WTC11 (cell line): ENCODE measurements at regions not wholly inside any gene's neighbourhood (a gene's known extent, or its start where the extent isn't known, plus 50 kb on each side); places are given as distances from the start of the nearest gene placed in this dataset.

ENCODE experiments used
- ETV6 ChIP-seq: sonication (generic); formaldehyde crosslinking; IDR thresholded peaks from 2 replicates; pipeline ENCODE4 v1.8.1; 2022; ENCODE audit warnings: mild to moderate bottlenecking, missing genetic modification reagents
- FOXK1 ChIP-seq: sonication (generic); formaldehyde crosslinking; IDR thresholded peaks from 2 replicates; pipeline ENCODE4 v1.8.0; 2022; ENCODE audit warnings: mild to moderate bottlenecking, moderate library complexity, missing genetic modification reagents
- GRHL2 ChIP-seq: fragments of 250-450 bp; sonication (Bioruptor Pico); IDR thresholded peaks from 2 replicates; pipeline ENCODE4 v1.8.0; 2022; ENCODE audit warnings: mild to moderate bottlenecking, moderate library complexity; ENCODE audit not compliant: insufficient replicate concordance, severe bottlenecking
- NFE2L1 ChIP-seq: sonication (generic); formaldehyde crosslinking; IDR thresholded peaks from 2 replicates; pipeline ENCODE4 v1.8.1; 2023; ENCODE audit warnings: missing genetic modification reagents
- NR1H2 ChIP-seq: sonication (generic); formaldehyde crosslinking; IDR thresholded peaks from 2 replicates; pipeline ENCODE4 v1.9.0; 2021; ENCODE audit warnings: mild to moderate bottlenecking, moderate library complexity, missing genetic modification reagents
- TF ChIP-seq, protein P1 (sequence below): sonication (generic); formaldehyde crosslinking; IDR thresholded peaks from 2 replicates; pipeline ENCODE4 v1.8.1; 2023; ENCODE audit warnings: mild to moderate bottlenecking, missing genetic modification reagents, moderate library complexity
- TF ChIP-seq, protein P2 (sequence below): sonication (generic); formaldehyde crosslinking; IDR thresholded peaks from 2 replicates; pipeline ENCODE4 v1.8.1; 2022; ENCODE audit warnings: low read depth, missing genetic modification reagents, borderline replicate concordance
- TF ChIP-seq, protein P3 (sequence below): sonication (generic); formaldehyde crosslinking; IDR thresholded peaks from 2 replicates; pipeline ENCODE4 v1.8.0; 2023; ENCODE audit warnings: missing genetic modification reagents, mild to moderate bottlenecking, borderline replicate concordance

DNA sequence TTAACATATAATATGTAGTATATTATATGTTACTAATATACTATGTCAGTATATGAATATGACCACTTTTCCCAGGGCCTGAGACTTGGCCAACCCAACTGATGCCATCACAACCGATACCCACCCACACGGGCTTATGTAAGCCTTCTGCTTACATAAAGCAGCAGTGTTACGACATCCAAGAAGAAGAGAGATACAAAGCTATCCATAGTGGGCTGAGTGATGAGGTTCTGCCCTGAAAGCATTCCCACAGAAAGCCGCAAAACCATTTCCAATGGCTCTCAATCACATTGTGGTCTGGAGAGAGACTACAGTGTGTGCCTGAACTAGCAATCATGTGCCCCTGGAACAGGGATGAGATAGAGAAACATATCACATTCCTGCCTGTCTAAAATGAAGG lies 177.9 kb downstream of the PLOD2 start (continued):
- TF ChIP-seq, protein P1, sequence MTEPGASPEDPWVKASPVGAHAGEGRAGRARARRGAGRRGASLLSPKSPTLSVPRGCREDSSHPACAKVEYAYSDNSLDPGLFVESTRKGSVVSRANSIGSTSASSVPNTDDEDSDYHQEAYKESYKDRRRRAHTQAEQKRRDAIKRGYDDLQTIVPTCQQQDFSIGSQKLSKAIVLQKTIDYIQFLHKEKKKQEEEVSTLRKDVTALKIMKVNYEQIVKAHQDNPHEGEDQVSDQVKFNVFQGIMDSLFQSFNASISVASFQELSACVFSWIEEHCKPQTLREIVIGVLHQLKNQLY (CRISPR knock-in tag) = no peak
- no peak for TF ChIP-seq NR1H2 (CRISPR knock-in tag)
- TF ChIP-seq NFE2L1 = no peak
- TF ChIP-seq GRHL2 (CRISPR knock-in tag) = no peak
- TF ChIP-seq ETV6 (CRISPR knock-in tag) = no peak
- TF ChIP-seq, protein P2, sequence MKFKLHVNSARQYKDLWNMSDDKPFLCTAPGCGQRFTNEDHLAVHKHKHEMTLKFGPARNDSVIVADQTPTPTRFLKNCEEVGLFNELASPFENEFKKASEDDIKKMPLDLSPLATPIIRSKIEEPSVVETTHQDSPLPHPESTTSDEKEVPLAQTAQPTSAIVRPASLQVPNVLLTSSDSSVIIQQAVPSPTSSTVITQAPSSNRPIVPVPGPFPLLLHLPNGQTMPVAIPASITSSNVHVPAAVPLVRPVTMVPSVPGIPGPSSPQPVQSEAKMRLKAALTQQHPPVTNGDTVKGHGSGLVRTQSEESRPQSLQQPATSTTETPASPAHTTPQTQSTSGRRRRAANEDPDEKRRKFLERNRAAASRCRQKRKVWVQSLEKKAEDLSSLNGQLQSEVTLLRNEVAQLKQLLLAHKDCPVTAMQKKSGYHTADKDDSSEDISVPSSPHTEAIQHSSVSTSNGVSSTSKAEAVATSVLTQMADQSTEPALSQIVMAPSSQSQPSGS = no peak
- TF ChIP-seq, protein P3, sequence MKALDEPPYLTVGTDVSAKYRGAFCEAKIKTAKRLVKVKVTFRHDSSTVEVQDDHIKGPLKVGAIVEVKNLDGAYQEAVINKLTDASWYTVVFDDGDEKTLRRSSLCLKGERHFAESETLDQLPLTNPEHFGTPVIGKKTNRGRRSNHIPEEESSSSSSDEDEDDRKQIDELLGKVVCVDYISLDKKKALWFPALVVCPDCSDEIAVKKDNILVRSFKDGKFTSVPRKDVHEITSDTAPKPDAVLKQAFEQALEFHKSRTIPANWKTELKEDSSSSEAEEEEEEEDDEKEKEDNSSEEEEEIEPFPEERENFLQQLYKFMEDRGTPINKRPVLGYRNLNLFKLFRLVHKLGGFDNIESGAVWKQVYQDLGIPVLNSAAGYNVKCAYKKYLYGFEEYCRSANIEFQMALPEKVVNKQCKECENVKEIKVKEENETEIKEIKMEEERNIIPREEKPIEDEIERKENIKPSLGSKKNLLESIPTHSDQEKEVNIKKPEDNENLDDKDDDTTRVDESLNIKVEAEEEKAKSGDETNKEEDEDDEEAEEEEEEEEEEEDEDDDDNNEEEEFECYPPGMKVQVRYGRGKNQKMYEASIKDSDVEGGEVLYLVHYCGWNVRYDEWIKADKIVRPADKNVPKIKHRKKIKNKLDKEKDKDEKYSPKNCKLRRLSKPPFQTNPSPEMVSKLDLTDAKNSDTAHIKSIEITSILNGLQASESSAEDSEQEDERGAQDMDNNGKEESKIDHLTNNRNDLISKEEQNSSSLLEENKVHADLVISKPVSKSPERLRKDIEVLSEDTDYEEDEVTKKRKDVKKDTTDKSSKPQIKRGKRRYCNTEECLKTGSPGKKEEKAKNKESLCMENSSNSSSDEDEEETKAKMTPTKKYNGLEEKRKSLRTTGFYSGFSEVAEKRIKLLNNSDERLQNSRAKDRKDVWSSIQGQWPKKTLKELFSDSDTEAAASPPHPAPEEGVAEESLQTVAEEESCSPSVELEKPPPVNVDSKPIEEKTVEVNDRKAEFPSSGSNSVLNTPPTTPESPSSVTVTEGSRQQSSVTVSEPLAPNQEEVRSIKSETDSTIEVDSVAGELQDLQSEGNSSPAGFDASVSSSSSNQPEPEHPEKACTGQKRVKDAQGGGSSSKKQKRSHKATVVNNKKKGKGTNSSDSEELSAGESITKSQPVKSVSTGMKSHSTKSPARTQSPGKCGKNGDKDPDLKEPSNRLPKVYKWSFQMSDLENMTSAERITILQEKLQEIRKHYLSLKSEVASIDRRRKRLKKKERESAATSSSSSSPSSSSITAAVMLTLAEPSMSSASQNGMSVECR (CRISPR knock-in tag) = no peak
- TF ChIP-seq FOXK1 (CRISPR knock-in tag) = no peak
